ENCODE measurements at regions not wholly inside any gene's neighbourhood (a gene's known extent, or its start where the extent isn't known, plus 50 kb on each side); places are given as distances from the start of the nearest gene placed in this dataset.

GRCh38 chr6:130771741-130772140, 55.5 kb upstream of the SMLR1 start:
- DNase-seq = no peak

- DNase-seq = no peak
These were observed 53.3 kb upstream of the SMLR1 start for GRCh38 chr6:130773860-130774259.

- no peak for DNase-seq
These were observed 51.7 kb upstream of the SMLR1 start for GRCh38 chr6:130775411-130776012.

- no peak for DNase-seq
These were observed 50.8 kb upstream of the SMLR1 start for GRCh38 chr6:130776287-130776925.
